ENCODE measurements at regions not wholly inside any gene's neighbourhood (a gene's known extent, or its start where the extent isn't known, plus 50 kb on each side); places are given as distances from the start of the nearest gene placed in this dataset.

- TF ChIP-seq SMC3 (IDR thresholded peaks at IDR 0.05; ENCODE audit: low read depth, low read length) (no peak), MXI1 (IDR thresholded peaks at IDR 0.05; ENCODE audit: low read depth, low read length) (no peak), JUND (IDR thresholded peaks at IDR 0.05) (no peak), EP300 (IDR thresholded peaks at IDR 0.05; ENCODE audit: borderline replicate concordance in 1 of 2, low read depth in 1 of 2, low read length in 1 of 2) (no peak), EZH2phosphoT487 (IDR thresholded peaks at IDR 0.05; ENCODE audit: borderline replicate concordance, low read depth) (no peak), PBX3 (IDR thresholded peaks at IDR 0.05) (no peak), YY1 (IDR thresholded peaks at IDR 0.05; ENCODE audit: low read depth) (no peak), TCF12 (IDR thresholded peaks at IDR 0.05) (no peak)
- TF ChIP-seq, protein P1, sequence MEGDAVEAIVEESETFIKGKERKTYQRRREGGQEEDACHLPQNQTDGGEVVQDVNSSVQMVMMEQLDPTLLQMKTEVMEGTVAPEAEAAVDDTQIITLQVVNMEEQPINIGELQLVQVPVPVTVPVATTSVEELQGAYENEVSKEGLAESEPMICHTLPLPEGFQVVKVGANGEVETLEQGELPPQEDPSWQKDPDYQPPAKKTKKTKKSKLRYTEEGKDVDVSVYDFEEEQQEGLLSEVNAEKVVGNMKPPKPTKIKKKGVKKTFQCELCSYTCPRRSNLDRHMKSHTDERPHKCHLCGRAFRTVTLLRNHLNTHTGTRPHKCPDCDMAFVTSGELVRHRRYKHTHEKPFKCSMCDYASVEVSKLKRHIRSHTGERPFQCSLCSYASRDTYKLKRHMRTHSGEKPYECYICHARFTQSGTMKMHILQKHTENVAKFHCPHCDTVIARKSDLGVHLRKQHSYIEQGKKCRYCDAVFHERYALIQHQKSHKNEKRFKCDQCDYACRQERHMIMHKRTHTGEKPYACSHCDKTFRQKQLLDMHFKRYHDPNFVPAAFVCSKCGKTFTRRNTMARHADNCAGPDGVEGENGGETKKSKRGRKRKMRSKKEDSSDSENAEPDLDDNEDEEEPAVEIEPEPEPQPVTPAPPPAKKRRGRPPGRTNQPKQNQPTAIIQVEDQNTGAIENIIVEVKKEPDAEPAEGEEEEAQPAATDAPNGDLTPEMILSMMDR (IDR thresholded peaks at IDR 0.05): no peak
- TF ChIP-seq, protein P2, sequence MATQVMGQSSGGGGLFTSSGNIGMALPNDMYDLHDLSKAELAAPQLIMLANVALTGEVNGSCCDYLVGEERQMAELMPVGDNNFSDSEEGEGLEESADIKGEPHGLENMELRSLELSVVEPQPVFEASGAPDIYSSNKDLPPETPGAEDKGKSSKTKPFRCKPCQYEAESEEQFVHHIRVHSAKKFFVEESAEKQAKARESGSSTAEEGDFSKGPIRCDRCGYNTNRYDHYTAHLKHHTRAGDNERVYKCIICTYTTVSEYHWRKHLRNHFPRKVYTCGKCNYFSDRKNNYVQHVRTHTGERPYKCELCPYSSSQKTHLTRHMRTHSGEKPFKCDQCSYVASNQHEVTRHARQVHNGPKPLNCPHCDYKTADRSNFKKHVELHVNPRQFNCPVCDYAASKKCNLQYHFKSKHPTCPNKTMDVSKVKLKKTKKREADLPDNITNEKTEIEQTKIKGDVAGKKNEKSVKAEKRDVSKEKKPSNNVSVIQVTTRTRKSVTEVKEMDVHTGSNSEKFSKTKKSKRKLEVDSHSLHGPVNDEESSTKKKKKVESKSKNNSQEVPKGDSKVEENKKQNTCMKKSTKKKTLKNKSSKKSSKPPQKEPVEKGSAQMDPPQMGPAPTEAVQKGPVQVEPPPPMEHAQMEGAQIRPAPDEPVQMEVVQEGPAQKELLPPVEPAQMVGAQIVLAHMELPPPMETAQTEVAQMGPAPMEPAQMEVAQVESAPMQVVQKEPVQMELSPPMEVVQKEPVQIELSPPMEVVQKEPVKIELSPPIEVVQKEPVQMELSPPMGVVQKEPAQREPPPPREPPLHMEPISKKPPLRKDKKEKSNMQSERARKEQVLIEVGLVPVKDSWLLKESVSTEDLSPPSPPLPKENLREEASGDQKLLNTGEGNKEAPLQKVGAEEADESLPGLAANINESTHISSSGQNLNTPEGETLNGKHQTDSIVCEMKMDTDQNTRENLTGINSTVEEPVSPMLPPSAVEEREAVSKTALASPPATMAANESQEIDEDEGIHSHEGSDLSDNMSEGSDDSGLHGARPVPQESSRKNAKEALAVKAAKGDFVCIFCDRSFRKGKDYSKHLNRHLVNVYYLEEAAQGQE (IDR thresholded peaks at IDR 0.05; ENCODE audit: low read depth, low read length): no peak
- TF ChIP-seq, protein P3, sequence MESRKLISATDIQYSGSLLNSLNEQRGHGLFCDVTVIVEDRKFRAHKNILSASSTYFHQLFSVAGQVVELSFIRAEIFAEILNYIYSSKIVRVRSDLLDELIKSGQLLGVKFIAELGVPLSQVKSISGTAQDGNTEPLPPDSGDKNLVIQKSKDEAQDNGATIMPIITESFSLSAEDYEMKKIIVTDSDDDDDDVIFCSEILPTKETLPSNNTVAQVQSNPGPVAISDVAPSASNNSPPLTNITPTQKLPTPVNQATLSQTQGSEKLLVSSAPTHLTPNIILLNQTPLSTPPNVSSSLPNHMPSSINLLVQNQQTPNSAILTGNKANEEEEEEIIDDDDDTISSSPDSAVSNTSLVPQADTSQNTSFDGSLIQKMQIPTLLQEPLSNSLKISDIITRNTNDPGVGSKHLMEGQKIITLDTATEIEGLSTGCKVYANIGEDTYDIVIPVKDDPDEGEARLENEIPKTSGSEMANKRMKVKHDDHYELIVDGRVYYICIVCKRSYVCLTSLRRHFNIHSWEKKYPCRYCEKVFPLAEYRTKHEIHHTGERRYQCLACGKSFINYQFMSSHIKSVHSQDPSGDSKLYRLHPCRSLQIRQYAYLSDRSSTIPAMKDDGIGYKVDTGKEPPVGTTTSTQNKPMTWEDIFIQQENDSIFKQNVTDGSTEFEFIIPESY (IDR thresholded peaks at IDR 0.05; ENCODE audit: borderline replicate concordance, low read depth): no peak
These were observed 102.1 kb upstream of the MARK1 start for GRCh38 chr1:220425852-220426251.
